GM11168 (cell line): ENCODE measurements at regions not wholly inside any gene's neighbourhood (a gene's known extent, or its start where the extent isn't known, plus 50 kb on each side); places are given as distances from the start of the nearest gene placed in this dataset.
"Not testable (repeated sequence)": the region's sequence is repeated elsewhere in the genome, so short reads cannot be mapped to it uniquely, and the experiment has no call there.

Source experiments
- in situ Hi-C: fragments of 300-500 bp; cut with MboI; formaldehyde crosslinking; loops from one replicate; pipeline ENCODE4 v1.12.0; 2022; ENCODE audit warnings: low sequenced_read_pairs; ENCODE audit not compliant: unreplicated experiment

DNA sequence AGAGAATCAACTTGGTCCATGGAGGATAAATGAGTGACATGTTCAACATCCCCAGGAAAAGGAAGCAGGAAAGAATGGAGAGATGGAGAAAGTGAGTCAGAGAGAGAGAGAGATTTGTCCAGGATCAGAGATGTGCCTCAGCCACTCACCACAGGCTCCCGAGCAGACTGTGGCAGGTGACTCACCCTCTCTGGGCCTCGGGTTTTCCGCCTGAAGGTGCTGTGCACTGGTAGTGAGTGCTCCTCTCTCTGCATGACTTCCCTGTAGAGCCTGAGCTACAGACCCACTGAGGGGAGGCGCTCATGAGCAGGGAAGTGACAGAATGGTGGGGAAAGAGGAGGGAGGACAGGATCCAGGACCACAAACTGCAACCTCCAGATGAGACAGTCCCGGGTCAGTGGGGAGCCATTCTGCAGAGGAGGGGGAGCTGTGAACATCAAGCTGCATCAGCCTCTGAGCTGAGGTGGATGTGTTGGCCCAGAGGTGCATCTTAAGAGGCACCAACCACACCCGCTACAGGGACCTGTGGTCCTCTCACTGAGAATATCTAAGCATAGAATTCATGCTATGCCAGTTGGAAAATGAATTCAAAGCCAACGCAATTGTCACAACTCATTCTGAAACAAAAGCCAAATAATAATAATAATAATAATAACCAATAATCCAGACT, 433.4 kb downstream of the BRD1 start:
- in situ Hi-C loops: no loop called here

DNA sequence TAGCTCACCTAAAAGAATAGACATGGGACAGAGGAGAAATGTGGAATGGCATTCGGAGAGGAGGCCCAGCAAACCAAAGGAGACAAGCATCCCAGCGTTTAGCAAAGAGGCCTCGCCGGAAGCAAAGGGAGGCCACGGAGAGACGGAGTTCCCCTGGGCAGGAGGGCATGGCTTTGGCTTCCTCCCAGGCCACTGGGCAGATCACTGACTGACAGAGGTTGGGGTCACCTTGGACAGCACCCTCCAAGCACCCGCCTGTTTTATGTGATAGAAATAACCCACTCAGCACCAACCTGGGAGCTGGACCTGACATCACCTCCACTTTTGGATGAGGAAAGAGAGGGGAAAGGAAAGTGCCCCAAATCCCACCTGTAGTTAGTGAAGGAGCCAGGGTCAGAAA, 434.1 kb downstream of the BRD1 start:
- in situ Hi-C loops: no loop called here

DNA sequence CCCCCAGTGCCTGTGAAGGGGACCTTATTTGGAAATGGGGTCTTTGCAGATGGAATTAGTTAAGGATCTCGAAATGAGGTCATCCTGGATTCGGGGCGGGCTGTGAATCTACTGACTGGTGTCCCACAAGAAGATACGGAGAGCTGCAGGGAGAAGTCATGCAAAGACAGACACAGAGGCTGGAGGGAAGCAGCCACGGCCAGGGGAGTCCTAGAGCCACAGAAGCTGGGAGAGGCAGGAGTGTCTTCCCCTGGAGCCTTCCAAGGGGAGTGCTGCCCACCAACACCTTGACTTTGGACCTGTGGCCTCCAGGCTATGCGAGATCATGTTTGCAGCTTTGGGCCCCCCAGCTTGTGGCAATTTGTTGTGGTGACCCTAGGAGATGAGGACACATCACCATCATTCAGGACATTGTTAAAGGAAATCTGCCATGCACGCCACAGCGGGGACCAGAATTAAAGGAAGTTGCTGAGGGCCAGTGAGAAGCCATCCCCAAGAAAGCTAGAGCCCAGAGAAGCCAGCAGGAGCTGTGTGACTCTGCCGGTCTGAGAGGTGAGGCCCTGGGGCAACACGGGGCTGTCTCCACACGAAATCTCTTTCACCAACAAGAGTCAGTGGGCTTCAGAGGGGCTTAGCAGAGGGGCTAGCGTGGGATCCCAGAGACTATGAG, 434.7 kb downstream of the BRD1 start:
- in situ Hi-C loops: no loop called here

DNA sequence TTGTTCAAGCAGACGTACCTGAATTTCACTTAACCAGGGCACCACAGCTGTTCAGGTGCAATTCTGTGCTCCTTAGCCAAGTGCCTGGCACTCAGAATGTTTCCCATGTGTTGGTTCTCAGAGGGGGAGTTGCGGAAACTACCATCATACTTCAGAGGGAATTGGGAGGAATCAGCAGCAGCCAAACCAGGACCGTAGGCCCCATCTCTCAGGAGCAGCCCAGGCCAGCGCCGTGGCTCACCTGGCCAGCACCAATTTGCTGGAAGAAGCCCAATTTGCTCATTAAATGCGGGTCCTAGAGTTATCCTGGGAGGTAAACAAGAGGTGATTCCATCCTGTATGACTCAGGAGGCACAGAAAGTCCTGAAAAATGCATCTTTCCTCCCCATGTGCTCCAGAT, 435.4 kb downstream of the BRD1 start:
- in situ Hi-C loops: no loop called here

DNA sequence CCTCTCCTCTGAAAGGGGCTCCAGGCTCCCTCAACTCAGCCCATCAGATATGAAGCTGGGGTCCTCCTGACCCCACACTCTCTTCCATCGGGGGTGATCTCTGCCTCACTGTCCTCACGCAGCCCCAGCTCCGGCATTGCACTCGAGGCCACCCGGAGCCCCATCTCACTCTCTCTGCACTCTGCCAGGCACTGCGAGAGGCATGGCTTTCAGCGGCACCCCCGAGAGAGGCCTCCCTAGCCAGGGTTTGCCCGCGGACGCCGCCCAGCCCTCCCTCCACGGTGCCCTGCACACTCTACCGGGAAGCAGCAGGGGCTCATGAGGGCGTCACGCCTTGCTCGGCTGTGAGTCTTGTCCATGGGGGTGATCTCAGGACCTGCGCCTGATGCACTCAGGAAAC, 436.2 kb downstream of the BRD1 start:
- in situ Hi-C loops: no loop called here

DNA sequence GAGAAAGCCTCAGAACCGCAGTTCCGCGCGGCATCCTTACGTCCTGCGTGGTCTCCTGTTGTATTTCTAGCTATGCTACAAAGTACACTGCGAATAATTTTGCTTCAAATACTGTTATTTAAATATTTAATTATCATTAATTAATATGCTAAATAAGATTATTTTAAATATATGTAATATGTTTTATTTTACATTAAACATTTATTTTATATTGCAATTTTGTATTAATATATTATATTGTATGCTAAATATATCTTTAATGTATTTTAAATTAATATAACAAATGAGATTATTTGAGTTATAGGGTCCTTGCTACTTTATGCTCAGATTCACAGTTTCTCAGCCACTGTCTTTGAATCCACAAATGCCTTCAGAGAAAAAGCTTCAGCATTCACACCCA, 436.7 kb downstream of the BRD1 start:
- in situ Hi-C loops: no loop called here

DNA sequence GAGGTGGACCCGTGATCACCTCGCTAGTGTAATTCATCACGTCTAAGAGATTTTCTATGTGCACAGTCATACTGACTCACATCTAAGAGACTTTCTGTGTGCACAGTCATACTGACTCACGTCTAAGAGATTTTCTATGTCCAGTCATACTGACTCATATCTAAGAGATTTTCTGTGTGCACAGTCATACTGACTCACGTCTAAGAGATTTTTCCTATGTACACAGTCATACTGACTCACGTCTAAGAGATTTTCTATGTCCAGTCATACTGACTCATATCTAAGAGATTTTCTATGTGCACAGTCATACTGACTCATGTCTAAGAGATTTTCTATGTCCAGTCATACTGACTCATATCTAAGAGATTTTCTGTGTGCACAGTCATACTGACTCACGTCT, 443.8 kb downstream of the BRD1 start:
- in situ Hi-C loops: not testable (repeated sequence)

DNA sequence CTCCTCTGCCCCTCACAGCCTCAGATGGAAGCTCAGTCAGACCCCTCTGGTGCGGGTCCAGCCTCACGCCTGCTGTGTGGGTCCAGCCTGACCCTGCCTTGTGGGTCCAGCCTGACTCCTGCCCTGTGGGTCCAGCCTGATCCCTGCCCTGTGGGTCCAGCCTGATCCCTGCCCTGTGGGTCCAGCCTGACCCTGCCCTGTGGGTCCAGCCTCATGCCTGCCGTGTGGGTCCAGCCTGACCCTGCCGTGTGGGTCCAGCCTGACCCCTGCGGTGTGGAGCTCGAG, 445.3 kb downstream of the BRD1 start:
- in situ Hi-C loops: no loop called here

DNA sequence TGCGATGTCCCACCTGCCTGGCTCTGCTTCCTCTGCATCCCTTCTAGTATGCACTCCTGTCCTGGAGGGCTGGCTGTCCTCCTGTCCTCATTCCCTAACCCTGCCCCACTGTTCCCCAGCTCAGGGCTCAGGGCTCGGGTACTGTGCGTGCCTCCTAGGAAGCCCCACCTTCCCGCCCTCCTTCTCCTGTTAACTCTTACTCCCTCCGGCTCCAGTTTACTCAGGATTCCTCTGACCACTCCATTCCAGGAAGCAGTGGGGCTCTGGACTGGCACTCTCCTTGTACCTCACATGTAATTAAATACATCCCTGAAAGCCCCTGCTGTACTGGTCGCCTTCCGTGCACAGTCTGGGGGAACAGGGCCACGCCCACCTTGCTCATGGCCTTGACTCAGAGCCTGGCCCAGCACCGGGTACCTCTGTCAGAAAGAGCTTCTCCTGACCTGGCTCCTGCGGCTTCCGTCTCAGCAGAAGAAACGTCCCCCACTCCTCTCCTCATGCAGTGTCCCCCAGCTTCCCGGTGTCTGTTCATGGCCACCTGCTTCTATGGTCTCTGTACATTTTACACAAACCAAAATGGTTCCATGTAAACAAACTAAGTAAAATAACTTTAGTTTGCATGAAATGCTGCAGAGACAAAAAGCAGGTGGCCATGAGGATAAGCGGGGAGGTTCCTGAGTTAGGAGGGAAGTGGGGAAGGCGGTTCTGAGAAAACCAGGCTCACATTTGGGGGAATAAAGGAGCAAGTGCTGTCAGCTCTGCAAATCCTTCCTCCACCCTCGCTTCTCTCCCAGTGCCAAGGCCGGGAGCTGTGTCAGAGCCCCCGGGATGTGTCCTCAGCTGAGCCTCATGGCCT, 445.9 kb downstream of the BRD1 start:
- in situ Hi-C loops: no loop called here

DNA sequence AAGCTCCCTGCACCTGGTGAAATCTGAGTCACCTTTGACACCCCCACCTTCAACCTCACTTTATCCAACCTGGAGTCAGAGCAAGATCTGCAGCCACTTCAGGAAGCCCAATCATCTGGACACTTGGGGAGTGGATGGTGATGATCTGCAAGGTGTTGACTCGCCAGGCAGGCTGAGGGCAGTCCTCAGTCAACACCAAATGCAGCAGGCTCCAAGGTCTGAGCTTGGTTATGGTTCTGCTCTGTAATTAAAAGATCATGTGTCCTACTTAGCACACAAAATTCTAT, 446.9 kb downstream of the BRD1 start:
- in situ Hi-C loops: no loop called here

DNA sequence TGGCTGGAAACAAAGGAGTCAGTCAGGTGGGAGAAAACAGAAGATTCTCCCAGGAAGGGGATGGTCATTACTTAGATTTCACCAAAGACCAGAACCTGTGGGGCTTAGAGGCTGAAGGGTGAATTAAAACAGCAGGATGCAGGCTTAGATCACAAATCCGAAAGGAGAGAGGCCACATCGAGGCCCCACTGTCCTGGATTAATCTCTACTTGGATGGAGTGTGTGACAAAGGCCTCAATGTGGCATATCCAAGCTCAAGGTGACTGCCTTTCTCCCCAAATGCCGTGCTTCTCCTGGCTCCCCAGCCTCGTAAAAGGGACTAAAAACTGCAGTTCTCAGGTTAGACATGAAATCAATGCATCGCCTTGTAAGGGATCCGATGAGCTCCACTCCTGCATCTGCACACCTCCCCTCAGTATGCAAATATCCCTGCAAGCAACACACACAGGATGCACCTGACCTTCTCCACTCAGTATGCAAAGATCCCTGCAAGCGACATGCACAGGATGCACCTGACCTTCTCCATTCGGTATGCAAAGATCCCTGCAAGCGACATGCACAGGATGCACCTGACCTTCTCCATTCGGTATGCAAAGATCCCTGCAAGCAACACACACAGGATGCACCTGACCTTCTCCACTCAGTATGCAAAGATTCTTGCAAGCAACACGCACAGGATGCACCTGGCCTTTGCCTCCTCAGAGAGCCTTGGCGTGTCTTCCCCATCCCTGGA, 447.4 kb downstream of the BRD1 start:
- in situ Hi-C loops: no loop called here

DNA sequence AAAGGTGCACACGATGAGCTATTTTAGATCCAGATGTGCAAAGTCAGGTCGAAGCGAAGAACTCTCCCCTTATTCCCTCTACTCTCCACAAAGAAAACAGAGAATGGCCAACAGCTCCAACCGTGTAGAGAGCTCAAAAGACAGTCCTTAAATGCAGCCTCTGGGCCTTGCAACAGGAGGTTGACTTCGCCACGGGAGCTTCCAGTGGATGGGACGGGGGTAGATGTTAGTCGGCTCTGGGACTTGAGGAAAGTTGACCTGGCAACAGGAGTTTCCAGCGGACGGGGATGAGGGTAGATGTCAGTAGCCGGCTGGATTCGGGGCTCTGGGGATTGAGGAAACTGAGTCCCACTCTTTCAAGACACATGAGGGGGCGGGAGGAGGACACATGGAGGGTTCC, 450.4 kb downstream of the BRD1 start:
- in situ Hi-C loops: no loop called here

DNA sequence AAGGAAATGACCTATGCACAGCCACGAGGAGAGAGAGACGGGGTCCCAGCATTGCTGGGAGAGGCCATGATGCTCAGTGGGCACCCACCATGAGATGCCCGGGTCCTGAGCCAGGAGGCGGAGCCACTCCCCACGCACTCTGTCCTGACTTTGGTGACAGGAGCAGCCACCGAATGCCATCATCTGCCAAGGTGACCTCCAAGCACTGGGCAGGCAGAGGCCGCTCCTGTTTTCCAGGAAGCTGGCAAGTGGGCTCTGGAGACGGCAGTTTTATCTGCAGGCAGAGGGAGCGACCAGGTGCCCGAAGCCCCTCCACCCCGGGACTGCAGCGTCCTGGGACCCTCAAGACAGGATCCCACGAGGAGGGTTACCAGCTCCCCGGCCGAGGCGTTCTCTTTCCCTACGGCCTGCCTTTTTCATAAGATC, 453.9 kb downstream of the BRD1 start:
- in situ Hi-C loops: no loop called here

DNA sequence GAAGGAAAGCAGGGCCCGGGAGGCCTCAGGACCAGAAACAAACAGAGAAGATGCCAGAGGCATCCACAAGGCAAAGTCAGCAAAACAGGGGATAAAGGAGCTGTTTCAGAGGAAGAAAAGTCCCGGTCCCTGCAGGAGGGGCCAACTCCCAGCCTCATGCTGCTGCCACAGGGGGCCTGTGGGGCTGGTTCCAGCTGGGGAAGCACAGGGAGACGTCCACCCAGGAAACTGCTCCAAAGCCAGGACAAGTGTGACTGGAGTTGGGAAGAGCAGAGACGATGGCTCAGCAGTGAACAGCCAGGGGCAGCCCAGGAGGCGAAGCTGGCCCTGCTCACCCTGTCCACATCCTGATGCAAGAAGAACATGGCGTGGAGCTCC, 454.4 kb downstream of the BRD1 start:
- in situ Hi-C loops: no loop called here

DNA sequence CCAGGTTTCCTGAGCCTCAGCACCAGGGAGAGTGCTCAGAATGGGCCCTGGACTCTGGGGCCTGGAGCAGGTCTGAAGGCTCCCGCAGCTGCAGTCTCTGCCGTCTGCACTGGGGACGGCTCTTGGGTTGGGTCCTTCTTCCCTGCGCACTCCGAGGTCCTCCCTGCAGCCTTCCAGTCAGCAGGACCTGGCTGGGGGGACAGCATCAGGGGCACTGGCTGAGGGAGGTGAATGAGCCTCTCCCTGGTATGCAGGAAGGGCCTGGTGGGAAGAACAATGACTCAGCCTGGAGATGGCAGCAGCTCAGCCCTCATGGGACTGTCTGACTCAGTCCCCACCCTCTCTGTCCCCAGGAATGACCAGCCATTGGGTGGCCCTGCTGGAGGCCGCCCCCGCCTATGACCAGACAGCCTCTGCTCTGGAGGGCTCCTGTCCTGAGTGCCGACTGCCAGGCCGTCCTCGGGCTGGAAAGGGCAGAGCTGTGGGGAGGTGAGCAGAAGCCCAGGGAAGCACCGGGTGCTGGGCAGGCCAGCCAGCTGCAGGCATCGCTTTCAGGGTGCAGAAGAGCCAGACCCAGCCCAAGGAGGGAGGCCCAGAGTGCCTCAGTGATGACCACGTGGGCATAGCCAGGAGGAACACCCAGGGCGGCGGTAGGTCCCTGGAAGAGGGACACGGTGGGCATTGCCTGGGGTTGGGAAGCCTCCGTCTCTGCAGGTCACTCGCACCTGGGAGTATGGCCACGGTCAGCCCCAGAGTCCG, 455.0 kb downstream of the BRD1 start:
- in situ Hi-C loops: no loop called here

DNA sequence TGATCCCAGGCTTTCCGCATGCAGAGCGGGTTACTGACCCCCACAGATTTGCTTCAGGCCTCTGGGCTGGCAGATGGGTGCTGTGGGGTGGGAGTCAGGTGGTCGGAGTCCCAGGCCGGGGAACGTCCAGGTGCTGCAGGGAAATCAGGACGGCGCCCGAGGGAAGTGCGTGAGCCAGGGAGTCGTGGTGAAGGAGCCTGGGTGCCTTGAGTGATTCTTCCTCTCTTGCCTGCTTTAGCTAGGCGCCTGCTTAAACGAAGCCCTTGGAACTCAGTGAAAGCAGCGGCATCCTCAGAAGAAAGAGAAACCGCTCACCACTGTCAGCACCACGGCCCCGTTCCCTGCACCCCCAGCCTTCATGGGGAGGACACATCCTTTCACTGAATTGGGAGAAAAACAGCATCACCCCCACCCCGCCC, 455.6 kb downstream of the BRD1 start:
- in situ Hi-C loops: no loop called here

DNA sequence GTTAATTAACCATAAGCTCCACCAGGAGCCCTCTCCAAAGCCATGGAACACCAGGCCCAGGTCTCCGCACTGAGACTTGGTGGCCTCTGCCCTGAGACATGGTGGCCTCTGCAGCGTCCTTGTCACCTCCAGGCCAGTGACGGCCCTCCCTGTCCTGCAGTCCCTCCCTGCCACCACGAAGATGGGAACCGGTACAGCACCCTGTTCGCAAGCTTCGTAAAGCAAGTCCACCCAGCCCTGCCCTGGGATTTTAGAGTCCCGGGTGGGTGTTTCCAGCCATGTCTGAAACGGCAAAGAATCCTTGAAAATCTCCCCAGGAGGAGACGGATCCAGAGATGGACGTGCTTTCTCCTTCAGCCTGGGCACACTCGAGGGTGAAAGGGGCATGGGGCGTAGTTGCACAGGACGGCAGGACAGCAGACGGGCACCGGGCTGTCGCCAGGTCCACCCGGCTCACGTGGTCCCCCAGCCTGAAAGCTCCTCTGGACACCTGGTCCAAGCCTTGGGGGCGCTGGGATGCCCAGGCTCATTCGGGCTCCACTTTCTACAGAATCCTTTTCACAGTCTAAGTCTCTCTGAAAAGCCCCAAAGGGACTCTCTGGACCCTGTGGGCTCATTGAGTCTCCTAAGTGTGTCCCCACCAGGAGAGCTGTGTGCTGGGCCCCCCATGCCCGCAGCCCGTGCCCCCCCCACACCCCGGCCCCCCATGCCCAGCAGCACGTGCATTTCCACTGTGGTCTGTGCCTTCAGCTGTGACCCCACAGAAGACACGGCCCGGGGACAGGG, 456.2 kb downstream of the BRD1 start:
- in situ Hi-C loops: no loop called here

DNA sequence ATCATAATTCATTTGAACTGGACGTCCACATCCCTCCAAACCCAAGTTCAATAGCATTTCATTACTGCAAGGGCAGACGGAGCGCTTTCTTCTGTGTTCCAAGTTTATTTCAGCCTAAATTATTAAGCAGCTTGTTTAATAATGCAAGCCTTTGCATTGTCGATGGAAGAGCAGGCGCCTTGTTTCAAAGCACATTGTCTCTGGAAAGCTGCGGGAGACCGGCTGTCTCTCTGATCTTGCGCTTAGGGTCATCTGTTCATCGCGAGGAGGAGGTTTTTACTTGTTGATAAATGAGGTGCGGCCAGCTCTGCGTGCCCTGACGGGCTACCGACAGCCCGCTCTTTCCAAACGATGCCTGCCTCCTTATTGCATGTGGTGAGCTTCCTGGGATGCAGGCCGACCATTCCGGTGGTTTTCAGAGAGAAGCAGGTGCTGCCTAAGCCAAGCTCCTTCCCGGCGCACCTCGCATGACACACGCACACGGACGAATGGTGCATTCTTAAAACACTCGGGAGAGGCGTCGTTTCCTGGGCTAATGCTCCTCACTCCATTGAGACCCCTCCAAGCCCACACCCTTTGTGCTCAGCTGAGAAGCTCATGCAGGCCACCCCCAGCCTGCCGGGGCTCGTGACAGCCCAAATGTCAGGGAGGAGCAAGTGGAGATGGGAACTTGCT, 456.9 kb downstream of the BRD1 start:
- in situ Hi-C loops: no loop called here
